ENCODE measurements at regions not wholly inside any gene's neighbourhood (a gene's known extent, or its start where the extent isn't known, plus 50 kb on each side); places are given as distances from the start of the nearest gene placed in this dataset.

GRCh38 chr4:42824278-42824977 lies 68.1 kb upstream of the GRXCR1 start:
- TF ChIP-seq CTCF (IDR thresholded peaks at IDR 0.05) (no peak), ZFX (IDR thresholded peaks at IDR 0.05; ENCODE audit: borderline replicate concordance) (no peak)

All from 22Rv1 (cell line).